T-helper 9 cell (primary cell): ENCODE measurements at regions not wholly inside any gene's neighbourhood (a gene's known extent, or its start where the extent isn't known, plus 50 kb on each side); places are given as distances from the start of the nearest gene placed in this dataset.
"Not testable (repeated sequence)": the region's sequence is repeated elsewhere in the genome, so short reads cannot be mapped to it uniquely, and the experiment has no call there.

Experiments used
- DNase-seq: peaks from one replicate; pipeline ENCODE4 v3.0.0-alpha.2; 2020

GRCh38 chr1:182331387-182331786, 60.2 kb downstream of the GLUL start:
- no peak for DNase-seq

GRCh38 chr1:182330303-182330702, 61.3 kb downstream of the GLUL start:
- DNase-seq: no peak

GRCh38 chr1:182329471-182329870, 62.1 kb downstream of the GLUL start:
- DNase-seq: no peak

DNA sequence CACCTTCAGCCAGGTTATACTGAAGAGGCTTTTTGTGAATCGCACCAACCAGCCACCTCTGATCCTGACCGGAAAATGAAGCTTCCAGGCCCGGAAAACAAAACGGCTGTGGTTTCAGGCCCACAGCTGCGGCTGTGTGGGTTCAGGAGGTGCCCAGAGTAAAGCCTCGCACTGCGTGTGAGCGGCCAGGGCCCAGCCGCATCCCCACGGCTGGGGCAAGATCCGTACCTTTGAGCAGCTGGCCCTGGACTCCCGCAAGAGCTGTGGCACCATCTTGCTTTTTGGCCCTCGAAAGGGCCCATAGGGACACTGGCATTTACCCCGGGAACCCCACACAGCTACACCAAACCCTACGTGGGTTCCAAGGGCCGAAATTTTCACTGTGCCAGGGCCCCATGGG, 63.0 kb downstream of the GLUL start:
- no peak for DNase-seq

DNA sequence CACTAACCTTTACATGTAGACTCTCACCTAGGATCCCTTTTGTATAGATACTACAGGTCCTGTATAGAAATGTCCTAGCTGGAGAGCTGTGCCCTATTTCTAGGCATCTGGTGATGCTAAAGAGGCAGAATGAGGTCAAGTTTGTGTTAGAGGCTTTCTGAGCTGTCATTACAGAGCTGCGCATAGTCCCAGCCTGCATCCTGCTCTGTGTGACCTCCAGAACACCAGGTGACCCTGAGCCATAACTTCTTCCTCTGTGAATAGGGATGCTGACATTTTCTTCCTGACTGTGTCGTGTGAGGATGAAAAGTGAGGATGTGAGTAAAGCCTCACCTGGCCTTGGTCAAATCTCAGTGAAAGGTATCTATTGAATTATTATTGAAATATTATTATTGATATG, 66.3 kb downstream of the GLUL start:
- no peak for DNase-seq

GRCh38 chr1:182321532-182321931, 70.1 kb downstream of the GLUL start:
- DNase-seq: not testable (repeated sequence)

DNA sequence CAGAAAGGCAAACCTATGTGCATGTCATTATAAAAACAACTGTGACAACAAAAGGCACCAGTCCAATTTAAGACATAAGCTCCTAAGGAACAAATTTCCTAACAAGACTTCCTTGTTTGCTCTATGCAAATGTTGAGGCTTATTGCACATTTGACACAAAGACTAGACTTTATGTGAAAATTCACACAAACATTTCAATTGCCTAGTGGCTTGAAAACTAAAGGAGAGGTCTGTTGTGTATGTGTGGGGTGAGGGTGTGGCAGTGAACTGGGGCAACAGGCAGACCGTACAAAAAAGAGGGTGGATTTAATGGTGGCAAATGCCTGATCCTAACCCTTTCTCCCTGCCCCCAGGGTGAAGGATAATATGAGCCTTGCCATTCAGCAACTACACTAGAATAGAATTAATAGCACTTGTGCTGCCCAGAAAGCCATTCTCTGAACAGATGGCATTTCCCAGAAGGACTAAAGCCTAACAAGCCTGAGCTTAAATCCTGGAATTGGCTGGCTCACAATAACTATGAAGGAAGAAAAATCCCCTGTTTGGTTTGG, 73.9 kb downstream of the GLUL start:
- no peak for DNase-seq

DNA sequence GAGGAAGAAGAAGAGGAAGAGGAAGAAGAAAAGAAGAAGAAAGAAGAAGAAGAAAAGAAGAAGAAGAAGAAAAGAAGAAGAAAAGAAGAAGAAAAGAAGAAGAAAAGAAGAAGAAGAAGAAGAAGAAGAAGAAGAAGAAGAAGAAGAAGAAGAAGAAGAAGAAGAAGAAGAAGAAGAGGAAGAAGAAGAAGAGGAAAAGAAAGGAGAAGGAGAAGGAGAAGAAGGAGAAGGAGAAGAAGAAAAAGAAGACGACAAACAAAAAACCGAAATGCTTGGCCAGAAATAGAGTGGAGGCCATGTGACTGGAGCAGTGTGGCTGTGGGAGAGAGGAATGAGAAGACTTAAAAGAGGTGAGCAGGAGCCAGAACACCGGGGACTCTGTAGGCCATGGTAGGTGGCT, 75.1 kb downstream of the GLUL start:
- not testable (repeated sequence) for DNase-seq

DNA sequence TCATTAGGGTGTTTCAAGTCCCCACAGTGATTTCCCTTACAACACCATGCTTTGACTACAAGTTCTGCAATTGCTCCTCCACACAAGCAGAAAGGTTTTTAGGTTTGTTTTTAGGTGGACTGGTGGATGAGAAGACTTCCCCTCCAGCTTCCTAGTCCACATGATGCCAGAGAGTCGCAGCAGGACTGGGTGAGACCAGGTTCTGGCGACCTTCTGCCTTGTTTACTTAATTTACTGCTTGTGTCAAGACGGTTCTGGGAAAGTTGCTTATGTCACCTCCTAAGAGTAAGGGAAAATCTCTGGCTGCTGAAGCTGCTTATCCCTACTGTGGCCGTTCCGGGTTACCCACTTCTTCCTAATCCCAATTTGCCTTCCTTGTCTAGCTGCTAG, 76.4 kb downstream of the GLUL start:
- no peak for DNase-seq

DNA sequence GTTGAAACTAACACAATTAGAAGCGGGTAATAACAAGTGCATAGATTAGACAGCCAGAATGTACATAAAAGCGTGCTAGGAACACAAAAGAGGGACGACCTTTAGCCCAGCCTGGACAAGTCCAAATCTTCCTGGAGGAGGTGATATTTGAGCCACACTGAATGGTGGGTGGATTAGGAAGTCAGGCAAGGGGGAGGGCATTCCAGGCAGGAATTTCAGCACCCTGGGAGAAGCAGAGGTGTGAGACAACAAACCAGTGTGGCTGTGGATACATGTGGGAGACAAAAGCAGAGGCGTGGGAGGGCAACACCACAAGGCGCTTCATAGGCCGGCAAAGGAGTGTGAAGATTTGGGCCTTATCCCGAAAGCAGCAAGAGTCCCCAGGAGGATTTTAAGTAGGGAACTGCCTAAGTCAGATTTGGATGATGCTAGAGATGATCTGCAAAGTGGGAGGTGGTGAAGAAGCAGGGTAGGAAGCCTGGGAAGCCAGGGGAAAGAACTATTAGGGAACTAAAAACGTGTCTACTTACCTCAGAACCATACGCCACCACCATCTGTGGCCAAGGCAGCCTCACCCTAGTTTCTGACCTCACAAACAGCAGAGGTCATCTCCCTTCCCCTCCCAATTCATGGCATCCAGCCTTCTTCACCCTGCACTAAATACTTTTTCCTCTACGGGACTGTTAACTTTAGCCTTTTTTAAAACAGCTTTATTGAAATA, 81.8 kb downstream of the GLUL start:
- DNase-seq: no peak

DNA sequence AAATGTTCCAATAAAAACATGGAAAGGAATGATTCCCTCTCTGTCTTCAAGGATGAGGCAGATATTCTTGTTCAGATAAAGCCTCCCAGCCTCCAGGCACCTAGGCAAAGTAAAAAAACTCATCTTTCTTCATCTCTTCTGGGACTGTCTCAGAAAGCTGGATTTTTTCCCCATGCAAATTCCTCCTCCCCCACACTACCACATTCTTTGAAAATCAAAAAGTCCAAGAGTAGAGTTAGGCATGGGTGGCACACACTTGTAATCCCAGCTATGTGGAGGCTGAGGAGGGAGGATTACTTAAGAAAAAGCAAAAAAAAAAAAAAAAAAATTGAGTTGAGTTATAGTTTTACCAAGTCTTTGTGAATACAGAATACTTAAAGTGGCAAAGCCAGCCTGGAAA, 82.8 kb downstream of the GLUL start:
- DNase-seq: no peak

DNA sequence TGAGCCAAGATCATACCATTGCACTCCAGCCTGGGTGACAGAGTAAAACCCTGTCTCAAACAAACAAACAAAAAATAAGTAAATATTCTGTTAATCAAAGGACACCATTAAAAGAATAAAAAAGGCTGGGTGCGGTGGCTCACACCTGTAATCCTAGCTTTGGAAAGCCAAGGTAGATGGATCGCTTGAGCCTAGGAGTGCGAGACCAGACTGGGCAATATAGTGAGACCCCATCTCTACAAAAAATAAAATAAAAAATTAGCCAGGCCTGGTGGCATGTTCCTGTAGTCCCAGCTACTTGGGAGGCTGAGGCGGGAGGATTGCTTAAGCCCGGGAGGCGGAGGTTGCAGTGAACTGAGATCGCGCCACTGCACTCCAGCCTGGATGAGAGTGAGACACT, 84.1 kb downstream of the GLUL start:
- DNase-seq: not testable (repeated sequence)

- no peak for DNase-seq
These were observed 85.7 kb downstream of the GLUL start for GRCh38 chr1:182305861-182306260.

- DNase-seq: no peak
These were observed 87.0 kb downstream of the GLUL start for GRCh38 chr1:182304627-182305026.

- no peak for DNase-seq
These were observed 87.4 kb downstream of the GLUL start for GRCh38 chr1:182304218-182304617.

- DNase-seq: no peak
These were observed 87.8 kb downstream of the GLUL start for GRCh38 chr1:182303778-182304177.

GRCh38 chr1:182301467-182302198, 90.0 kb downstream of the GLUL start:
- DNase-seq: no peak

- DNase-seq: no peak
These were observed 90.6 kb downstream of the GLUL start for GRCh38 chr1:182301026-182301436.

- DNase-seq: no peak
These were observed 91.6 kb downstream of the GLUL start for GRCh38 chr1:182299728-182300616.

- DNase-seq: not testable (repeated sequence)
These were observed 92.4 kb downstream of the GLUL start for GRCh38 chr1:182299054-182299727.

DNA sequence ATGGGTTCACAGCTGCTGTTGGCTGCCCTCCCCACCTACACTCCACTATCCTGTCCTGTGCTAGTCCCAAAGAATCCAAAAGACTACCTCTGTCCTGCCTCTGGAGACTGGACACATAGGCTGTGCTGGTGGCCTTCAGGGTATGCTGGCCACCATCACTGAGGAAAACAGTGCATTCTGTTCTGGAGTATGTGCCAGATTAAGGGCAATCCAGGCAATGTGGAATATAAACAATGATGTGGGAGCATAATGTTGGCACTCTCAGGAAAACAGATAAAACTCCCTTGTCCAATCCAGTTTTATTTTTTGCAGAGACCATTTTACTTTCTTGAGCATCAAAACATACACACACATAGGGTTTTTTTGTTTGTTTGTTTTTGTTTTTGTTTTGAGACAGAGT, 94.3 kb downstream of the GLUL start:
- no peak for DNase-seq

- DNase-seq: no peak
These were observed 95.9 kb downstream of the GLUL start for GRCh38 chr1:182295697-182296096.
